NCI-H1092 (cell line): ENCODE measurements at regions not wholly inside any gene's neighbourhood (a gene's known extent, or its start where the extent isn't known, plus 50 kb on each side); places are given as distances from the start of the nearest gene placed in this dataset.
"Not testable (repeated sequence)": the region's sequence is repeated elsewhere in the genome, so short reads cannot be mapped to it uniquely, and the experiment has no call there.

ENCODE experiments used
- DNase-seq: peaks from one replicate; lab custom pipeline; 2025; lab: John Stamatoyannopoulos, UW

- DNase-seq = no peak
These were observed 85.5 kb downstream of the APIP start for GRCh38 chr11:34830648-34831047.

DNA sequence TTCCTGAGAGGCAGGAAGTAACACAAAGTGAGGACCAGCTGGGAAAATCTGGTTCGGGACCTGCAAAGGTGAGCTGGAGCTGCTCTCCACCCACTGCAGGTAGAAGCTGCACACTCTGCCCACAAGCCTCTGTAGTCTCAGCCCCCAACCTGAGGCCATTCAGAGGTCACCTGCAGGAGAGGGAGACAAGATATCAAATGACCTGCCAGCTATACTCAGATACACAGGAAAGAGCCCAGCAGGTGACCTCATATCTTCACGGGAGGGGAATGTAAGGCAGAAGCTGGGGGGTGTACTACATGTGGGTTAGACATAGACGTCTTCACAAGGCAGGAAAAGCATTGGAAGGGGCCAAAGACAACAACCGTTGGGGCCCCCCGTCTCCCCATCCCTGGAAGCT, 86.1 kb downstream of the APIP start:
- DNase-seq = no peak

DNA sequence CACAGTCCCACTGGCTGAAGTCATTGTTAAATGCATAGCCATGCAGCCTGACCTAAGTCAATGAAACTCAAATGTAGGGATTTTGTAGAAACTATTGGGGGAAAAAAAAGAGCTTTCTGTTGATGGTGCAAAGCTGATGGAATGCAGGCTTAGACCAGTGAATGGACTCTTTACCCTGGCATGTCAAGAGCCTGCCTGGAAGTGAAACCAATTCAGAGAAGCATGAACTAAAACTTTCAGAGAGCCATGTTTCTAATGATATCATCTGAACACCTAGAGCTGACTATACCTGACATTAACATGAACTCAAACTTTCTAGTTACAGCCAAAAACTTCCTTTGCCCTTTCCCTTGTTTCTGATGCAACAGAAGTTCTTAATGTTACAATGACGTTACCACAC, 89.0 kb downstream of the APIP start:
- no peak for DNase-seq

- no peak for DNase-seq
These were observed 89.8 kb downstream of the APIP start for GRCh38 chr11:34826384-34826726.

DNA sequence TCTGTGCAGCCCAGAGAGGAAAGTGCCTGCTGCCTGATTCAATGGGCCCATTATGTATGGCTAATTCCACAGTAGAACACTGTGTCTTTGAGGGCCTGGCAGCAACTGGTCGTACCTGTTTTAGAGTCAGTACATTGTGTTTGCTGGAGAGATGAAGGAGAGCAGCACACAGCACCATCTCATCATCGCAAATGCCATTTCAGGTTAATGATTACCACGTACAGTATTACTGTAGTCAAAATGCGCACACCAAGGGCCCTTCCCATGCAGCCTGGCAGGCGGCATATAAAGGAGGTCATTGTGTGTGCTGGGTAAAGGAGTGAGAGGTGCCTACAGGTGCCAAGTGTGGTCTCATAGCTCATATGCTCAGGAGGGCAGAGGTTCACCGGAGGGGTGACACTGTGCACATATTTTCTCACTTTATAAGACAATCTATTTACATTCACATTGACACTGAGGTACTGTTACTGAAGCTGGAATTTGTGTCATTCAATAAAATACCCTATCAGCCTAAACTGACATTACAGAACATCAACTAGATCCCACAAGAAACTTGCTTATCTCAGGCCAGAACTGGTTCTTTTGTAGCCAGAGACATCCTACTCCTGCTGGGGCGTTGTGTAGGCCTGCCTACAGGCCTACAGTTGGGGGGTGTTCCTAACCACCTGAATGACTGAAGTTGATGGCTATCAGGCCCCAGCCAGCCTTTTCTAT, 90.4 kb downstream of the APIP start:
- no peak for DNase-seq

DNA sequence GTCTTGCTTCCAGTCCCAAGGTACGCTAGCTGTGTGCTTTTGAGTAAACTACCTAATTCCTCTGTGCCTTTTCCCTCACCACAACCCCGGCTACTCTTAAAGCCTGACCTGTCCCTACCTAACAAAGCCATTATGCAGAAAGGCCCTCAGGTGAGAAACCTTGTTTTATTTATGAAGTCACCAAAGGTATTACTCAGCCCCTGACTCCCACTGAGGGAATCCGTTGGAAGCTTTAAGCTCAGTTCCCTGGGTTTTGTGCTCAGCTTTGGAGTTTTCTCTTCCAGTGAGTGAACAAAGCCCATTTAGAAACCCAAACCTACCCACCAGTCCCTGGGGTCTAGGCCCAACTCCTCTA, 90.9 kb downstream of the APIP start:
- no peak for DNase-seq

DNA sequence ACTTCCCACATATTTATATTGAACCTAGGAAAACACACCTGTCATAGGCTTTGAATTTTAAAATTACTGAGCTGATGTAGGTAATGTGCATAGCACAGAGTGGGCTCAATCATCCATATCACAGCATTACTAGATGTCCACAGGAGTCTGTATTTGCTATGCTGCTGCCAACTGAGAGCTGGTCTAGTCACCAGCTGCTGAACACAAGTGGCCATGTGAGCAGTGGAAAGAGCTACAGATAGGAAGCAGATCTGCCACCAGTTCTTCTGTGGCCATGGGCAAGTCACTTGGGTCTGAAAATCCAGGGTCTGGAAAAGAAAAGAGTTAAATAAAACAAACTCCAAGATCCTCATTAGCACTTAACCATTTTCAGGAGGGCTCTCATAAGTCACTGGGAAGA, 91.8 kb downstream of the APIP start:
- peak; percentile 46 for DNase-seq

GRCh38 chr11:34823639-34824038, 92.5 kb downstream of the APIP start:
- no peak for DNase-seq

DNA sequence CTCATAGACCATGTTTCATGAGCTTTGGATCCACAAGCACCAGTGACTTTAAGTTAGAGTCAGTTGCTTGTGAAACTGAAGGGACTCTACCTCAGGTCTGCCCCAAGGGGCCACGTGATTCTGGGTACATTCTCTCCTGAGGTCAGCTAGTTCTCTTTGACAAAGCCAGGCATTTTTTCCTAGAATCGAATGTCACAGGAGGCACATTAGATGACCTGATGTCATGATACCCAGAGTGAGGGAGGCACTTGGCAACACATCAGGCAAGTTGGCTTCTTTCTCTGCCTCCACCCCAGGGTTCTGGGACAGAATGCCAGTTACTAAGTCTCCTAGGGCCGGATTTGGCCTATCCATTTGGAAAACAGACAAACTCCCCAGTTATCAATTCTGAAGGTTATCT, 93.0 kb downstream of the APIP start:
- DNase-seq = no peak

GRCh38 chr11:34819740-34820482, 96.3 kb downstream of the APIP start:
- no peak for DNase-seq

- not testable (repeated sequence) for DNase-seq
These were observed 98.4 kb downstream of the APIP start for GRCh38 chr11:34817812-34818211.

GRCh38 chr11:34816698-34817213, 99.4 kb downstream of the APIP start:
- DNase-seq = no peak

GRCh38 chr11:34812905-34813576, 103.1 kb downstream of the APIP start:
- DNase-seq = no peak

DNA sequence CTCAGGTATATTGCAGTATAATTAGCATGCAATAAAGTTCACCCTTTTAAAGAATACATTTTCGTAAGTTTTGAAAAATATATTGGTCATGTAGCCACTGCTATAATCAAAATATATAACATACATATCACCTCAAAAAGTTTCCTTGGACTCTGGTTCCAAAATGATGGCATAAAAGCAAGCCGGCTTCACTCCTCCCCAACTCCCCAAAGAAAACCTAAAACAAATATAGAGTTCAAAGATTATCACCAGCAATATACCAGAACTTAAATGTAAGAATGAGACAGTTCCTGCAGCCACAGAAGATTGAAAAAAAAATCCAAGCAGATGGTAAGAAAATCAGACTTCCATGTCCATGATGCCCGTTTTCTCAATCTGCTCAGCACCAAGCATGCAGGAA, 104.3 kb downstream of the APIP start:
- DNase-seq = no peak

DNA sequence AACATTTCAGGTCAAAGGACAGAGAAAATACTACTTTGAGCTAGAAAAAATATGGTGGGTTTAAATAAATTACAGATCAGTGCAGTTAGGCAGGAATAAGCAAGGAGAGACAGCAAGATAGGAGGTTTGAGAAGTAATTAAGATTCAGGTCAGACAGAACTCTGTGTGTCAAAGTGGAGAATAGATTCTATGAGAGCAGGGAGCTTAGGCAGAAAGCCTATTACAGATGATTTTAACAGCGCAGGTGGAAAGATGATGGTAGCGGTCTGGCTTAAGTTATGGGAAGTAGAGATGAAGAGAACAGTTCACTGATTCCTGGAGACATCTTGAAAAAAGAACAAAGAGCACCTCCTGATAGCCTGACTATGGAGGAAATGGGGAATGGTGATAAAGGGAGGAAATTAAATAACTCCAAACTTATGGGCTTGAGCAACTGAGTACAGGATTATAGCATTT, 106.0 kb downstream of the APIP start:
- DNase-seq = no peak

DNA sequence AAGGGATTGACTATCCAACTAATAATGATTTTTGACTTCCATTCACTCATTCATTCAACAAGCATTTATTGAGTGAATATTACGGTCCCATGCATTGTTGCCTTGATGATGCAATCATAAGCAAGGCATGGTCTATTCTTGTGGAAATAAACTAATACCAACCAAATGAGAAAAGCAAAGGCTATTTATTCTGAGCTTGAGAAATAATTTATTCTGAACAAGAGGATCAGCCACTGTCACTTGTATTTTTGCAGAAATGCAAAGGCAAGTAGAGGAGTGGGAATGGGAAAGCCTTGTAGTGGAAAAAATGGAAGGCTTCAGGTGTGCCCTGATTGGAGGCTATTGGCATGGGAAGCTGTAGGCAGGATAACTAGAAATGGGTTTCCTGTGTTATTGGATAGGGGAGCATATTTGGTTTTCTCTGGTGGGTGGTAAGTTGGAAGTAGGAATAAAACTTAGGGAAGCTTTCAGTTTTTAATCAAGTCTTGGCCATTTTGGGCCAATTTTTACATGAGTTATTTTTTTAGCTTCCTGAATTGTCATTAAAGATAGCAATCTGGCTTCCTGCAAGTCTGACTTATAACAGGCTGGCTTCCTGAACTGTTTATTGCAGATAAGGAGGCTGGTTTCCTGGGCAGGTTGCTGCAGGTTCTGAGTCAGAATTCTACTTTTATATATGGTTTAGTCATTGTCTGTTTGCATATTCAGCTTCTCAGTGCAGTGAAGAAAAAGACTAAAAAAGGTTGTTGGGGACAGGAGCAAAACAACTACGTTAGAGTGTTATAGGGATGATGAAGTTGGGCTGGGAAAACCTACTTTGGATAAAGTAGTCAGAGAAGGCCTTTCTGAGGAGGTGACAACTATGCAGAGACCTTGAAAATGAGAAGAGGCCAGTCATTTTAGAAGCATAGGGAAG, 106.7 kb downstream of the APIP start:
- DNase-seq = no peak

DNA sequence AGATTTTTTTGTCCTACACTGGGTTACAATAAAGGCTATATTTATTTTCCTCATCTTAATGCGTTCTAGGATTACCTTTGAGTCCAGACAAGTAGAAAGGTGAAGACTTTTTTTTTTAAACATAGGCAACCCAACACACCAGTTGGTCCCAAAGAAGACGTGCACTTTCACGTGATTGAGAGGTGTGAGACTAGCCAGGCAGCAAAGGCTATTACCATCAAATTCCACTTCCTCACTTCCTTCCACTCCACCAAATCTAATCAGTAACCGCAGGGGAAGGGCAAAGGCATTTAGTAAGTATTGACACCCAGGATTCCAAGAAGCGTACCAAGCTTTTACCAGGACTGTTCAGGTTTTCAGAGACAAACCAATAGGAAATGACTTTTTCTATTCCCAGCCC, 109.3 kb downstream of the APIP start:
- DNase-seq = no peak

GRCh38 chr11:34805937-34806336, 110.2 kb downstream of the APIP start:
- DNase-seq = no peak

- no peak for DNase-seq
These were observed 116.3 kb downstream of the APIP start for GRCh38 chr11:34799848-34800247.

DNA sequence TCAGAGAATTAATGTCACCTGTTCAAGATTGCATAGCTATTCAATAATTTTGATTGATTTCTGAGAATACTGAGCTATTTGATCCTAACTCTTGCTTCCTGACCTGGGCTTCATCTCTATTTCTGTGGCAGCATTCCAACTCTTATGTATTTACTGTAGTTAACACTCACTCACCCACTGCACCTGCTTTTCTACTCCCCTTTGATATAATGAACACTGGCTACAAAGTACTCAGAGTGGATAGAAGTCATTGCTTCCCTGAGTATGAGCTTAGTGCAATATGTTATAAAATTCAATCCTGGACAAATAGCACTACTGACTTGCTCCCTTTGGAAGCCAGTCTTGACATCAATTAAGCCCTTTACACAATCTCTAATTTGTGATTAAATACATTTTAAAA, 117.2 kb downstream of the APIP start:
- peak; percentile 43 for DNase-seq

DNA sequence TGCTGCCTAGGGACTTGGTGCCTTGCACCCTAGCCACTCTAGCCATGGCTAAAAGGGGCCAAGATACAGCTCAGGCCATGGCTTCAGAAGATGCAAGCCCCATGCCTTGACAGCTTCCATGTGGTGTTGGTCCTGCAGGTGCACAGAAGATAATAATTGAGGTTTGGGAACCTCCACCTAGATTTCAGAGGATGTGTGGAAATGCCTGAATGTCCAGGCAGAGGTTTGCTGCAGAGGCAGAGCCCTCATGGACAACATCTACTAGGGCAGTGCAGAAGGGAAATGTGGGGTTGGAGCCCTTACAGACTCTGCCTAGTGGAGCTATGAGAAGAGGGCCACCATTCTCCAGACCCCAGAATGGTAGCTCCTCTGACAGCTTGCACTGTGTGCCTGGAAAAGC, 118.7 kb downstream of the APIP start:
- DNase-seq = not testable (repeated sequence)

DNA sequence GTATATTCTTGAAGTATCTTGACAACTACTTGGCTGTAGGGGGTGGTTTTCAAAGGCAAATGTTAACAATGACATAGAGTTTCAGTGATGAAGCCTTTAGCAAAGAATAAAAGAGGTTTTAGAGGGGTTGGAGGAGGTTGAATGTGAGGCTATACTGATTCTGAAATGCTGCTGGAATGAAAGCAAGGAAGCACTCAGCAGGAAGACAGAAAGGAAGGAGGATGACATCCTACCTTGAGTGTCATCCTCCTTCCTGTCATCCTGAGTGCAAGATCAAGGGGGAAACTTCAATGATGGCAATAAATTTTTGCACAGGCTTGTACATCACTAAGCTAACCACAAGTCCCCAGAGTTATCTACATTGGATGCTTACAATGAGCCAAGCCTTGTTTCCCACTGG, 120.5 kb downstream of the APIP start:
- DNase-seq = no peak
